Suppressor macrophage (primary cell): ENCODE measurements at regions not wholly inside any gene's neighbourhood (a gene's known extent, or its start where the extent isn't known, plus 50 kb on each side); places are given as distances from the start of the nearest gene placed in this dataset.

ENCODE experiments used
- DNase-seq, 4 experiments: peaks; one replicate each; pipeline ENCODE4 v3.0.0-alpha.2; 2020 to 2022

DNA sequence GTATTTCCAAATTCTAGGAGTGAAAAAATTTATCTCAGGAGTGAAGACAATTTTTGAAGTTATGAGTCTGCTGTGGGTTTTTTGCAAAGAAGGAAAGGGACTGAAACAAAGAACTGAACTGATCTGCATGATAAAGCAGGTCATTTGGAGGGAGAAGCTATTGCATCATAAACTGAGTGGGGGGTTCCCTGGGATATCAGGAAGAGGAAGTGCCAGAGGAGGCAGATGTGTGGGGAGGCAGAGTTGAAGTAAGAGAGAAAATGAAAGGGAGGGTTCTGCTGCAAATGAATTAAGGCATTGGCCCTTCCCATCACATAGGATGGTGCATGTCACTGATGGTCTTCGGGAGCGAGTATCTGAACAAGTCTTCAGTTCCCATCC is 379.2 kb downstream of the VPS13C start:
- DNase-seq, result peak in 3 of 4 experiments; percentile 27 to 43 (median 35)

DNA sequence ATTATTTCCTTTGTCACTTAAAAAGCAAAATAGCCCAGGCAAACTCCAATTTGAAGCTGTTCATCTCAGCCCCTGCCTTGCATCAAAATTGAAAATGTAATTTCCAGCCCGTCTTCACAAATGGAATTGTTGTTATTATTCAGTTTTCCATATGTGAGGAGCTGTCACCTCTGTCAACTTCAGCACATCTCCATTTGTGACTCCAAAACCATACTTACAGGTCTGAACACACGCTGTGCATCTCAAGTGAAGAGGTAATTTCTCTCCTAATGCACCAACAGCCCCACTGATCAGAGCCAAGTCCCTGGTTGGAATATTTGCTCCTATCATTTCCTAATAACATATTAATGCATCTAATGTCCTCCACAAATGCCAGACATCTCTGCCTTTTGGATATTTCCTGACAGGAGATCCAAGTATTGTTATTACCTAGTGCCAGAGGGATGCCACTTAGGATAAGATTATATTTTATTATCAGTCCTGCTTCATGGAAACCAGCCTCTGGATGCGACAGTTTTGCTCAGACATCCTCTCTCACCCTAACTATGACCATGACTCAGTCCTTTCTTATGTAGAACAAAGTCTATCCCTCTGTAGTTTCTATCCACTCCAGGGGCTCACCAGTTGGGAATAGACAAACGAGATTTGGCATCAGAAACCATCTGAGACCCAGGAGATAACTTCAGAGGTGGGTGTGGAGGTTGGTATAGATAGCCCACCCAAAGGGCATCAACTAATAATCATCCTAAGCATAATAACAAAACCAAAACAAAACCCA is 379.8 kb downstream of the VPS13C start:
- no peak for DNase-seq

DNA sequence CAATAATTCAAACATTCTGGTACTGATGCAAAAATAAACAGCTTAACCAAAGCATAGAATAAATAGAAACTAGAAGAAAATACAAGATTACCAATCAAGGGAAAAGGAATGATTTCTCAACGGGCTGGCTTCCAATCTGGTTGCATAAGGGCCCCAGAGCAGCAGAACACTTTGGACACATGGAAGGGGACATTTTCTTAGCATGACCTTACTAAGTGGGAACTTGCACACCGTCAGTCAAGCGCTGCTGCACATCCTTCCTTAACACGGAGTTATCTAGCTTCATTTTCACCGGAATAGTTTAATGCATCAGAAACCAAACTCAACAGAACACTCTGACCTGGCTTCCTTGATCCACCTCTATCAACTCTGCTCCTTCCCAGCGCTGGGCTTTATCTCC is 388.5 kb downstream of the VPS13C start:
- DNase-seq, result no peak

DNA sequence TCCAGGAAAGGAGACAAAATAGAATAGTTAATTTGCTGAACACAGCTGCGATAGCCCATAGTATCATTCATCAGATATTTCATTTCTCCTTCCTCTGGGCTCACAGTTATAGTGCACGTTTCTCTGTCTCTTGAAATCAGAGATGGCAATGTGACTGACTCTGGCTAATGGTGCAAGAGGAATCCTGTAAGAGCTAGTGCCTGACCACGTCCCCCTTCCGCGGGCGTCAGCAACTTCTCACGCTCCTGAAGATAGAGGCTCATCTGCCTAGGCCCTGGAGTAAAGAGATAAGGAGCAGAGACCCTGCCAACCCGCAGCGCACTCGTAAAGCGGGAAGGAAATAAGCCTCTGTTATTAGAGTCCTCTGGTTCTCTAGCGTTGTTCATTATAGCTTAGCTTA is 391.8 kb downstream of the VPS13C start:
- no peak for DNase-seq

DNA sequence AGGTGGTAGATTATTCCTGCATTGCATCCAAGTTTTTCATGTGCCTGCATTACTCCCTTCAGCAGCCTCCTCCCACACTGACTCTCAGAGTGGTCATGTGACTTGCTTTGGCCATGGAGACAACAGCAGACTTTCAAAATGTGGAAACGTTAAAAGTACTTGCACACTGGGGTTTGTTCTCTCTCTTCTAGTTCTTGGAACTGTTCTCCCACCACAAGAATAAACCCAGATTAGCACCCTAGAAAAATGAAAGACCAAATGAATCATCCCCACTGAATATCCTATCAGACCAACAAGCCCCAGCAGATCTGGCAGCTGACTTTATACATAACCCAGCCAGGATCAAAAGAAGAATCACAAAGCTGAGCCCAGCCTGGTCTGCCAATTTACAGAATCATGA is 398.5 kb downstream of the VPS13C start:
- peak in 1 of 4 experiments; percentile 3 for DNase-seq

DNA sequence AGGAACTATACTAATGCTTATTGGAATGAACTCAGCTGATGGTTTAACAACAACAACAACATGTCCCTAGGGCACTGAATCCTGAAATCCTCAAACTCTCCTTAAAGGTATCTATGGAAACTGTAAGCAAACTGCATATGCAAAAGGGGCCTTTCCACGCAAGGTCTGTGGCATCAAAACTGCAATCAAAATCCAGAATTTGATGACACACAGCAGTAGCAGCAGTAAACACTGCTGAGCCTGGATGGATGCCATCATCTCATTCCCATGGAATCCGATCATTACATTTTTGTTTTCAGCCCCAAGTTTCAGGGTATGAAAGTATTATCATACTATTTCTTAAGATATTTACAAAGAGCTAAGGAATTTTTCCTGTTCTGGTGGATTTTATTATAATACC is 399.7 kb downstream of the VPS13C start:
- no peak for DNase-seq

DNA sequence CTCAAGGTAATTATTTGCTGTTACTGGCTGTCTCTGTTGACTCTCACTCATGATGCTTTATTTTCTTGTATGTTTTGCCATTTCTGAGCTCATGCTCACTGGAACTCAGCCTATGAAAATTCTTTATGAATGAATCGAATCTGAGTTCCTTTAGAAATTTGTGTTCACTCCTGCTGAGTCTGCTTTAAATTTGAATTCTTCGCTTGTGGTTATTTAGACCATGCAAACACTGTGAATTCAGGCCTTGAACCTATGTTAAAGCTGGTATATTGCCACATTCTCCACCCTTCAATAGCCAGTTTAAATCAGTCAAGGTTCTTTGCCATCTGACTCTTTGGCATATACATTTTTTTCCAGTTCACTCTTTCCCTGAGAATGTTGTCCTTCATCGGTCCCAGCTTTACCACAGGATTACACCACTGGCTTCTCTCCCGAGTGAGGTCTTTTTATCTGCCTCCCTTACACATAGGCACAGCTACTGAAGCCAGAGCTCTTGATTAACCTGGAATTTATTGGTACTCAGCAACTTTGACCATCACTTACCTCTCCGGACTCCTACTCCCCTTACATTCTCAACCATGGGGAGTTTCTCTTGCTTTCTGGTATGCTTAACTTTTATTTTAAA is 400.6 kb downstream of the VPS13C start:
- no peak for DNase-seq

DNA sequence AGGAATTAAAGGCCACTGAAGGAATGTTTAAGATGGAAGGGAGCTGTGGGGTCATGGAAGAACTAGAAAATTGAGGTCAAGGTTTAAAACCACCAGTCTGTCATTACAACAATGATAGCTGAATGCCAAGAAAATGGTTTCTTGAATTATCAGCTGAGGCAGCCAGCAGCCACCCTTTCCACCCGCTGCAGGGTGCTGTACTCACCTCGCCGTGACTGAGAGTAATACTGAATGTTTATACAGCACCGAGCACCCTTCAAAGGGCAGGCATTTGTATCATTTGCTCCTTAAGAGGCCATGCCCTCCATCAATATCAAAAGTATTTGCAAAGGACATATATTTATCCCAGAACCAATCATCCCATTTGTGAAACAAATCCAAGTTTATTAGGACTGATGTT is 402.8 kb downstream of the VPS13C start:
- no peak for DNase-seq

DNA sequence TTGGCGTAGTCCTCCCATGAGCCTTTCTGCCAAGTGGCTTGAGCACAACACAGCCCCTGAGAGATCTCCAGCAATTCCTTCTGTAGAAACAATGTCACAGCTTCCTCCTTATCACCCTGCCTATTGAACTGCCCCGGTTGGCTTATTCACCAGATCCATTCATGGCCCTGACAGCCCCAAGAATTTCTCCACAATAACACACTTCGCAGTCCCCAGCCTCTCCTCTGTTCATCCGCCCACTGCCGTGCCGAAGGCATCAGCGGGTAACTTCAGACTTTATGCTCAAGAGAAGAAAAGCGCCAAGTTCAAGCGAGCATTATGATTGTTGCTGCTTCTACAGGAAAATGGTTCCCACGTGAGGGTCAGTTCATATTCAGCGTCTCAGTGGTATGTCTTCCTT is 403.9 kb downstream of the VPS13C start:
- no peak for DNase-seq

DNA sequence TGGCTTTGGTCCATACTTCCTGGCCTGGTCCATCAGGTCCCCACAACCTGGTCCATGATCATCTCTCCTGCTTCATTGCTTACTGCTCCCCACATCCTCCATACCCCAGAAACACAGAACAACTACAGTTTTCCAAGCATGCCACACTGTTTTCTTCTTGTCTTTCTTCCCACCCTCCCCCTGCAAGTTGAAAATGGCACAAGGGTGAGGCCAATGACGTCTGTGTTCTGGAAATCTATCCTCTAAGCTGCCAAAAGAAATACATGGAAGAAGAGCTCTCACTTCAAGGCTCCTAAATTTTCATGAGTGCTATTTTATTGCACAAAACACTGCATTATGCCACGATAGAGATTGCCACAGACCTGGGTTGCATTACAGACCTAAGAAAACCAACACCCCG is 404.4 kb downstream of the VPS13C start:
- no peak for DNase-seq

DNA sequence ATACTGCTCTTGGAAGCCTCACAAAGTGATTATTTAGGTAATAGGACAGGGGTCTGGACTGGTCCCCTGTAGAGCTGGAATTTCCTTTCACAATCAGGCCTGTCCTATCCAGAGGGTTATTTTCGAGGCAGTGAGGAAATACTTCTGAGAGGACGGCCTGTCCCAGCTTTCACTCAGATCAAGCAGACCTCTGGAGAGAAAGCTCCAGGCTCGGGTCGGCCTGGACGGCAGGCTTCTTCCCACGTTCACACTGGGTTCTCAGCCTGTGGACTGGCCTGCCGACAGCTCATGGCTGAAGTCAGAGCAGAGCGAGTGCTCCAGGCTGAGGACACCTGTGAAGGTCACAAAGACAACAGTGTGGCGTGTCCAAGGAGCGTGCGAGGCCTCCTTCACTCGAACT is 405.3 kb downstream of the VPS13C start:
- no peak for DNase-seq

DNA sequence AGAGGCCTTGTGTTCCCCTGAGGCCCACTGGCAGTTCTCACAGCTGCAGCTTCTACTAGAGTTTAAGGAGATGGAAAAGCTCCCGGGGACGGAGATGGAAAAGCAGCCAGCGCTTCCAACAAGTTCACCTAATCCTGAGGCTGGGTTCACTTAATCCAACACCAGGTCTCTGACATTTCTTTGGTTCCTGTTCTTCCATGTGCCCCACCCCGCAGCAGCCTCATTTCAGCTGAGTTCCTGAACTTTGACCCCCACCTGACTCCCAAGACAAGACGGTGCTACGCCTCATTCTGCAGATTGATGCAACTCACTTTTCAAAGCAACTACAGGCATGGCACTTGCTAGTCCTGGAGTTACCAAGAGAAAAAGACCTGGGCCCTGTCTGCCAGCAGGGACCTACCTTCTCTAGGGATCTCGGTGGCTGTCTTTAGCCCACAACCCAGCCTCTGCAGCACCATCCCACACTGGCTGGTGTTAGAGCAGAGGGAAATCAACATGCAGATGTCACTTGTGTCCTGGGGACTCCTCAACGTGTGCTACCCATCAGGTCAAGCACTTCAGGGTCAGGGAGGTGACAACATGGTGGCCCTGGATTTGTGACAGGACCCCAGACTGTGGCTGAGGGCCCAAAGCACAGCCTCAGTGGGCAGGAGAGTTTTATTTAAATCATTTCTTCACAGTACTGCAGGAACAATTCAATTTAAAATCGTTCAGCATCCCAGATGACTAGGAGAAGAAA is 406.1 kb downstream of the VPS13C start:
- DNase-seq, result no peak

DNA sequence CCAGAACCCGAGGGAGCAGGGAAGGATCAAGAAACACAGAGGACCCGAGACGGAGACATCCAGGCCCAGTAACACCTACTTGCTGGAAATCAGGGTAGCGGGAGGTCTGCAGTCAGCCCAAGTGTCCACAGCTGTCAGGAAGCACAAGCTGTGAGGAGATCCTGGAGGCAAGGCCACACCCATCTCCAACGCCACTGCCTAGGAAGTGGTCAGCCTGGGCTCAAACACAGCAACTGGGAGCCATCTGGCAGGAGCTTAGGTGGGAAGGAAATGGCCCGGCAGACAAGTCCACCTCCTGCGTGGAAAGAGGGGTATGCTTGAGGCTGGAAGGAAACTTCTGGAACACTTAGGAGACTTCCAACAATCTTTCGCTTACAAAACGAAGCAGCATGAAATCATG is 407.1 kb downstream of the VPS13C start:
- DNase-seq, result no peak

DNA sequence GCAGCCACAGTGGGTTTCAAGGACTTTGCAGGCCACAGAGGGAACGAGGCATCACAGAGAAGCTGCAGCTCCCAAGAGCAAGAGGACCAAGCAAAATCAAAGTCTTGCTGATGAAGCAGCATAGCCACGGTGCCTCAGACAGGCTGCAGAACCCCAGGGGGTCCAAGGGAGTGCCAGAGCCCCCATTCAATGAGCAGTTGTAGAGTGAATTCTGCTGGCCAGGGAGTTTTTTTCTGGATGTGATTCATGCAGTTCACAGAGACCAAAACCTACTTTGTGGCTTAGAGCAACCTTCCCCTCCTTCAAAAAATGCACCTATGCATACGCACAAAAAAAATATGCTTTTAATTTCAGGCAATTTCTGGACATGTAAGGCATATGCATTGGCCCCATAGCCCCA is 409.0 kb downstream of the VPS13C start:
- no peak for DNase-seq

DNA sequence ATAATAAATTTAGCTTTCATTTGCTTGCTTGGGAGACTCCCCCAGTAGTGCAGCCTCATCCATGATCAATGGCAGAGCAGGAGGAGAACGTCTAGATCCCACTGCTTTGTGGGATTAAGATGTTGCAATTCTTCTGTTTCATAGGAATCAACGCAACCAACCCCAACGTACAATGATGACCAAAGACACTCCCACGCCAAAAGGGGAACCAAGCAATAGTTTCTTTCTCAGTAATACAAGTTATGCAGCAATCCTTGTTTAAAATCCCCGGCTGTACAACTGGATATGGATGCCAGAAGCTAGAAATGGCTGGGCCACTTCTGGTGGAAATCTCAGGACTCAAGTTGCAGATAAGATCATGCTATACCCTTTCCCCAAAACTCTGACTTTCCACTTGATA is 411.2 kb downstream of the VPS13C start:
- DNase-seq, result peak; percentile 29 to 56 (median 48)

DNA sequence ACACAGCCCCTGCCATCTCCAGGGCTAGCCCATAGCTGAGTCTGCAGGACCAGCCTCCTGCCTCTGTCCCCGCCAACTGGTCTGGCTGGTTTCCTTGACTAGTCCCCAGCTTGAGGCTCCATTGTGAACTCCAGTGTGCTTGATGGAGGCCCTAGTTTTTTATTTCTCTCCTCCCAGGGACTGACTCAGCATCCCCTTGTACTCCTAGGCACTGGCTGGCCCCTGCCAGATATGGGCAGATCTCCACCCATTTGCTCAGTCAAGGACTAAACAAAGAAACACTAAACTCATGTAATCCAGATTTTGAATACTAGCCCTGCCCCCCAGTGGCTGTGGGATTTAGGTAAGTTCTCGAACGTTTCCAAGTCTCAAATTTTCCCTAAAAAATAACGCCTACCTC is 415.4 kb upstream of the RORA start:
- no peak for DNase-seq

DNA sequence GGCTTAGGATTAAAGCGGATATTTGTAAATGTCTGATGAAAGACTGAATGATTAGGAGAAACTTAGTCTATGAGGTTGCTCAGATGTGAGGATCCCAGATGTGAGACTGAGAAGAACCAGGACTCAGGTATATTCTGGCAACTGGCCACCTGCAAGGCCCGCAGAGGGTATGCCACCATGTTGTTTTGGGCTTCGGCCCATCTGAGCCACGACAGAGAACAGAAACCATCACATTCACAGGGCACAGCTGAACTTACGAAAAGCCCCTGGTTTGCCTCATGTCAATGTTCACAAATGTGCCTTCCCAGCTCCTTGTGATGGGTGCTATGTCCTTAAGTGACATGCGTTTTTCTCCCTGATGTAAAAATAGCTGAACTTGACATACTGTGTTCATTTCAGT is 412.5 kb upstream of the RORA start:
- DNase-seq, result no peak

DNA sequence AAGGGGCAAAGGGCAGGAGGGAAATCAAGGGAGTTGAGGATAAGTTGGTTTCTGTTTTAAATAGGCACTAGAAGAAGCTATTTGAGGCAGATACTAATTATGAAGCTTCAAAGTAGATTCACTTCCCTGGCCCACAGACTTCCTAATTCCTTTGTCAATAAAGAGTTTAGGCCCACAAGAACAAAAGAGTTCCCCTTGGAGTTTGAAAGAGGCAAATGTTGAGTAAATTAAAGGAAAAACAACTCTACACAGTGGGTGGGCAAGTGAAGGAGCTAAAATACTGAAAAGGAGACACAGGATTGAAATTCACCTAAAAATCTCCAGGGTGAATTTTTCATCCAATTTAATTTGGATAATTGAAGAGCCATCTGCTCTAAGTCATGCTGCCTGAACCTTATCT is 411.7 kb upstream of the RORA start:
- DNase-seq, result no peak

DNA sequence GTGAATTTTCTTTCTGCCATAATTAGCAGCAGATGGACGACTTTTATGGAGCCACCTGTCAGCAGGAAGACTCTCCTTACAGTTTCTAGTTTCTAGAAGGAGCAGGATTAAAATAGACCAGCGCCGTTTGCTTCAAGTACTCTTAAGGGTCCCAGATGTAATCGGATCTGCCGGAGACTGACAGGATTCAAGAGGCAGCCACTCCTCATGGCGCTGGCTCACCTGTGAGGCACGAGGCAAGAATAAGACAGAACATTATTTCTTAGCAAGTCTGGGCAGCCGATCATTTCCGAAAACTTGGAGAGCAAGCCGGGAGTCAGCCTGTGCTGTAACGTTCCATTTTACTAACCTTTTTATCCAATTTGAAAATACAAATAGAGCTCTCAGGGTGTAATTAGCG is 410.4 kb upstream of the RORA start:
- DNase-seq, result no peak

DNA sequence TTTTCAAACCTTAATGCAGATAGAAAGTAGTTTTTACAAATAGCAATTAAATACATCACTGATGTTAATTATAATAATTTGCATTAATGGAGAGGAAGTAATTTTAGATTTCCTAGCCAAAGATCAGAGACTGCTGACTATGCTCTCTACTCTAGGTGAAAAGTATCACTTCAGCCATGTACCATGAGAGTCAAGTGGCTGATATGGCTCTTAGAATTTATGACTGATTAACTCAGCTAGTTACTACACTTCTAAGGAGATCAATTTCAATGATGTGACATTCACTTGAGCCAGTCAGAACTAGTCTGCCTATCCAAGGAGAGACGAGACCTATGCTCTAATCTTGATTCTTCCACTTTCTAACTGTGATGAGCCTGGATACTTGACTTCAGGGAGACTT is 405.7 kb upstream of the RORA start:
- no peak for DNase-seq

DNA sequence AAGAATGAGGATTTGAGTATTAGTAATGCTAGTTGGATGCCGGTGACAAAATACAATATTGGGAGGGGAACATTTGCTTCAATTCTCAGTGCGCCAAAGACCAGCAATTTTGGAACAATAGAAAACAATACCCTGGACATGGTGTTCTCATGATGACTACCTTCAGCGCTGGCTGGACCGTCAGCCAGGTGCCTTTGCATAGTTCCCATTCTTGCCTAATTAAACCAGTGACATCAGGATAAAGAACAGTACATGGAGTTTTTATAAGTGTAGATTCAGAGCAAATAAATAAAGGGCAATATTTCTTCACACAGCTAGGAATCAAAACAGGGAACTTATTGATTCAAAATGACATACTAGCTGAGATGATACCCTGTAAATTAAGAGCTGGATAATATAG is 404.8 kb upstream of the RORA start:
- no peak for DNase-seq

DNA sequence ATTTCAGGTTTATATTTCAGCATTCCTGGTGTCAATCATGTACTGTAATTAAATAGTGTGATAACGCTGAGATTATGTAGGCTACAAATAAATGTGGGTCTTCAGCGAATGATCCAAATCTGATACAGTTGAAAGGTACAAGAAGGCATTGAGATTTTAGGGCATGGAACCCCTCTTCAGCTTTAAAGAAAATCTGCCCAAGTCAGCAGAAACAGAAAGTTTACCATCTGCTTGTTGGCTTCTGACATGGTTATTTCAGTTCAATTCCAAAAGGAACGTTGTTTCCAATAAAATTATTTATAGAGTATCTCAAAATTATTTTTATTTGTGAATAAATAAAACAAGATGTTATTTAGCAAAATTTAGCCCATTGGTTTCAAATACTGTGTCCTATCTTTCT is 400.2 kb upstream of the RORA start:
- no peak for DNase-seq

DNA sequence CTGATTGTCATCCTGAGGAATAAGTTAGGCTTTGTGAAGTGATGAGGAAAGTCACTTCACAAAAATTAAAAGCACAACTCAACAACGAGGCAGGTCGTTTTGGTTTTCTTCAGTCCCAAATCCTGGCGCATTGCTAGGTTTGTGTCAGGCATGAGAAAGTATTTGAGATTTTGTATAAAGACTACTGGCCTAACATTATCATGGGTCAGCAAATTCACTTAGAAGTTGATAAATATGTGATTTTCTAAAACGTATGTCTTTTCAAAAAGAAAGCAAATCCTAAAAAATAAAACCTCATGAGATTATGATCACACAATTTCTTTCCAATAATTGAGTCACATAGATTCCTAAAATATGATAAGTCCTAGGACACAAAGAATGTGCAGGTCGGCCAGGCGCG is 395.8 kb upstream of the RORA start:
- DNase-seq, result no peak

DNA sequence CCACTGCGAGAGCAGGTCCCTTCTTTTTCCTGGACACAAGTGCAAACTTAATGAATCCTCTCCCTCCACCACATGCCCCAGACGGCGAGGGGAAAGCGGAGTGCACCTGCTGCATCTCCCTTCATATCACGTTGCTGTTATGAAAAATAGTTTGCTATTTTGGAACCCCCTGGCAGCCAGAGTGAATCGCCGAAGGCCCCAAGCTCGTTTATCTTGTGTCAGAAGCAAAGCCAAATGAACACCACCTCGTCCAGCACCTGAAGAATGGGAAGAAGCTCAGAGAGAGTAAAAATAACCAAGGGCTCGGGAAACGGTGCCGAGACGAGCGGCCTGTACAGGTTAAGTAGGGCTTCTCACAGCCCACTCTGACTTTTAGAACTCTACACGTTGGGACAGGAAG is 394.6 kb upstream of the RORA start:
- DNase-seq, result no peak
